ENCODE measurements at regions not wholly inside any gene's neighbourhood (a gene's known extent, or its start where the extent isn't known, plus 50 kb on each side); places are given as distances from the start of the nearest gene placed in this dataset.

- no peak overlapping the region for H3K27ac ChIP-seq
- H3K27me3 ChIP-seq (ENCODE audit: control insufficient read depth, insufficient read depth, low read length) = no peaks in the 10 kb centered on the region
These were observed 224.6 kb downstream of the MN1 start for GRCh38 chr22:27576815-27577573.

DNA sequence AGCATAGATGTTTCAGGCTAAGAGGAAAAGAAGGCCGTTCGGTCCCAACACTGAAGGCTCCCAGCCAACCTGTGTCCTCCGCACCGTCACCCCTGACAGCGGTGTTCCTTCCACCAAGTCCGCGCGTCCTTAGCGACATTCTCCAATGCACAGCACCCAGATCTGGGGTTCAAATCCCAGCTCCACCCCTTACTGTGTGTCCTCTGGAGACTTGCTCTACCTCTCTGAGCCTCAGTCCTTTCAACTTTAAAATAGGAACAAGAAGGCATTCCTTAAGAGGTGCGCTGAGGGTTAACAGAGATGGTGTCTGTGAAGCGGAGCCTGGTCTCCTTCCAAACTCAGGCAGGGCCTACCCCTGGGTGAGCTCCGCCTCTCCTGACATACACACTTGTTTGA, 224.0 kb downstream of the MN1 start:
- Histone ChIP-seq H2AFZ (no peak overlapping the region), H3K9me3 (ENCODE audit: control insufficient read depth, low read length) (no peaks in the 10 kb centered on the region), H3K4me3 (ENCODE audit: low read depth, low read length) (no peak overlapping the region), H3K4me1 (no peaks in the 10 kb centered on the region), H3K9ac (no peak overlapping the region), H3K27me3 (ENCODE audit: control insufficient read depth, insufficient read depth, low read length) (no peaks in the 10 kb centered on the region), H3K4me2 (ENCODE audit: low read length) (no peak overlapping the region), H3K36me3 (ENCODE audit: control insufficient read depth, insufficient read depth, low read length) (no peaks in the 10 kb centered on the region), H3K79me2 (no peaks in the 10 kb centered on the region), H3K27ac (no peak overlapping the region)
- no peak for TF ChIP-seq CTCF (IDR thresholded peaks at IDR 0.05)

More at GRCh38 chr22:27576815-27577573, 224.6 kb downstream of the MN1 start:
- no peaks in the 10 kb centered on the region for H3K36me3 ChIP-seq (ENCODE audit: control insufficient read depth, insufficient read depth, low read length)
- no peak for TF ChIP-seq CTCF (IDR thresholded peaks at IDR 0.05)
- no peak overlapping the region for H3K4me2 ChIP-seq (ENCODE audit: low read length)
- H2AFZ ChIP-seq = no peak overlapping the region
- H3K9ac ChIP-seq = no peak overlapping the region
- H3K4me3 ChIP-seq (ENCODE audit: low read depth, low read length) = no peak overlapping the region
- H3K79me2 ChIP-seq = no peaks in the 10 kb centered on the region
- no peaks in the 10 kb centered on the region for H3K9me3 ChIP-seq (ENCODE audit: control insufficient read depth, low read length)
- no peaks in the 10 kb centered on the region for H3K4me1 ChIP-seq

DNA sequence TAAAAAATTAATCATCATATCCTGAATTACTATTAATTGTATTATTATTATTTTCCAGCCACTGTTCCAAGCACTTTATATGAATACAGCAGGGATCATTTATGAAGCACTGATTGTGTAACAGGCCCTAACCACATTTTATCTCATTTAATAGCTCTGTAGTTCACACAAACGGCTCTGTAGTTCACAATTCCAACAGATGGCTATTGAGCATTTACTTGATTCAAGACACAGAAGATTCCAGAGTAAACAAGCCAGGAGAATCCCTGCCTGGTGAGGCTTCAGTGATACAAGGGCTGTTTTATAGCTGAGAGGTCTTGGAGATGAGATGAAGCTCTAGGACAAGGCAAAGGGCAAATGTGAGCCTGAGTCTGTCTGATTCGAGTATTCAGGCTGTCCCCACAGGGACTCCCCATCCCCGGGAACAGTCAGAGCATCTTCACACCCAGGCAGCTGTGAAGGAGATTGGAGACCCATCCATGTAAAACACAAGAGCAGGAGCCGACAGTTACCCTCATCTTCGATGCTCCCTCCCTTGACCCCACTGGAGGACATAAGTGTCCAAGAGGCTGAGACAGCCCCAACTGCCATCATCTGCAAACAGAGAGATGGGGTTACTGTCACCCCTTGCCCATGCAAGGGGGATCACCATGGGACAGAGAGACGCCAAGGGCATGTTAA, 222.5 kb downstream of the MN1 start:
- no peaks in the 10 kb centered on the region for H3K9me3 ChIP-seq (ENCODE audit: control insufficient read depth, low read length)
- H3K27ac ChIP-seq = no peak overlapping the region
- H2AFZ ChIP-seq = no peak overlapping the region
- no peaks in the 10 kb centered on the region for H3K27me3 ChIP-seq (ENCODE audit: control insufficient read depth, insufficient read depth, low read length)
- H3K36me3 ChIP-seq (ENCODE audit: control insufficient read depth, insufficient read depth, low read length) = no peaks in the 10 kb centered on the region
- no peaks in the 10 kb centered on the region for H3K79me2 ChIP-seq
- no peak overlapping the region for H3K4me2 ChIP-seq (ENCODE audit: low read length)
- H3K9ac ChIP-seq = no peak overlapping the region
- no peaks in the 10 kb centered on the region for H3K4me1 ChIP-seq
- no peak overlapping the region for H3K4me3 ChIP-seq (ENCODE audit: low read depth, low read length)
- no peak for TF ChIP-seq CTCF (IDR thresholded peaks at IDR 0.05)

- Histone ChIP-seq H3K27ac (no peak overlapping the region), H3K79me2 (no peaks in the 10 kb centered on the region), H3K4me1 (no peaks in the 10 kb centered on the region), H3K4me3 (ENCODE audit: low read depth, low read length) (no peak overlapping the region), H3K36me3 (ENCODE audit: control insufficient read depth, insufficient read depth, low read length) (no peaks in the 10 kb centered on the region), H2AFZ (no peak overlapping the region), H3K4me2 (ENCODE audit: low read length) (no peak overlapping the region), H3K9me3 (ENCODE audit: control insufficient read depth, low read length) (no peaks in the 10 kb centered on the region), H3K27me3 (ENCODE audit: control insufficient read depth, insufficient read depth, low read length) (no peaks in the 10 kb centered on the region), H3K9ac (no peak overlapping the region)
- TF ChIP-seq CTCF (IDR thresholded peaks at IDR 0.05) = no peak
These were observed 221.2 kb downstream of the MN1 start for GRCh38 chr22:27580311-27580897.
